Tibial artery (tissue), 4 donors: ENCODE measurements at regions not wholly inside any gene's neighbourhood (a gene's known extent, or its start where the extent isn't known, plus 50 kb on each side); places are given as distances from the start of the nearest gene placed in this dataset.

Experiments used
- DNase-seq, 2 donors: peaks; one replicate each; pipeline ENCODE4 v3.0.0-alpha.2; 2019
- H3K27ac ChIP-seq, 2 donors: fragments of 200-600 bp; sonication (generic) in 1 of 2; 1 replicate in 1 of 2; 2 replicates in 1 of 2; pipeline ENCODE4 v1.5.1; 2018 to 2019; ENCODE audit warnings: mild to moderate bottlenecking in 1 of 2
- H3K27me3 ChIP-seq, 2 donors: fragments of 200-600 bp; sonication (generic) in 1 of 2; one replicate each; pipeline versions ENCODE4 v1.5.1 to v1.6.0; 2016 to 2019
- H3K36me3 ChIP-seq, 3 donors: fragments of 200-600 bp; sonication (generic) in 2 of 3; one replicate each; pipeline ENCODE4 v1.5.1; 2016 to 2019; ENCODE audit warnings: mild to moderate bottlenecking in 2 of 3
- H3K4me1 ChIP-seq, 4 donors: fragments of 200-600 bp; sonication (generic) in 2 of 4; 1 replicate in 3 of 4; 2 replicates in 1 of 4; pipeline ENCODE4 v1.5.1; 2016 to 2019
- H3K4me3 ChIP-seq, 2 donors: fragments of 200-600 bp; sonication (generic) in 1 of 2; 1 replicate in 1 of 2; 2 replicates in 1 of 2; pipeline ENCODE4 v1.5.1; 2018 to 2019; ENCODE audit warnings: mild to moderate bottlenecking in 2 of 2
- H3K9me3 ChIP-seq, 3 donors: fragments of 200-600 bp; sonication (generic) in 1 of 3; one replicate each; pipeline ENCODE4 v1.5.1; 2016 to 2019
- CTCF ChIP-seq, 2 experiments: fragments of 200-600 bp in 1 of 2; fragments of 450-650 bp in 1 of 2; IDR thresholded peaks; one replicate each; pipeline ENCODE4 v1.5.1; 2017 to 2019; ENCODE audit warnings: antibody characterized with exemption in 2 of 2, mild to moderate bottlenecking in 1 of 2, moderate library complexity in 1 of 2
- intact Hi-C: fragments of 100-400 bp; cut with DNase I; formaldehyde crosslinking; loops from one replicate; pipeline ENCODE4 v1.15.0; 2023; ENCODE audit warnings: low total_unique reads

GRCh38 chr6:23927935-23928334, 198.1 kb upstream of the NRSN1 start:
- Histone ChIP-seq H3K27me3 (no peaks in the 10 kb centered on the region), H3K4me1 (no peaks in the 10 kb centered on the region), H3K27ac (no peak overlapping the region), H3K36me3 (no peaks in the 10 kb centered on the region), H3K9me3 (no peaks in the 10 kb centered on the region), H3K4me3 (no peak overlapping the region)
- TF ChIP-seq CTCF (IDR thresholded peaks at IDR 0.05) = no peak
- no peak for DNase-seq
- intact Hi-C loops = no loop called here

GRCh38 chr6:23929201-23929600, 196.8 kb upstream of the NRSN1 start:
- no peak for DNase-seq
- TF ChIP-seq CTCF (IDR thresholded peaks at IDR 0.05) = no peak
- H3K36me3 ChIP-seq = no peaks in the 10 kb centered on the region
- H3K27ac ChIP-seq = no peak overlapping the region
- H3K4me3 ChIP-seq = no peak overlapping the region
- no peaks in the 10 kb centered on the region for H3K27me3 ChIP-seq
- H3K9me3 ChIP-seq = peaks cover 0 to 3% (median 0%) of the 10 kb centered on the region in 3 donors
- no peaks in the 10 kb centered on the region for H3K4me1 ChIP-seq
- intact Hi-C loops = no loop called here

- H3K9me3 ChIP-seq = no peaks in the 10 kb centered on the region
- no peaks in the 10 kb centered on the region for H3K36me3 ChIP-seq
- H3K4me1 ChIP-seq = no peaks in the 10 kb centered on the region
- intact Hi-C loops = no loop called here
- no peak overlapping the region for H3K27ac ChIP-seq
- no peak for TF ChIP-seq CTCF (IDR thresholded peaks at IDR 0.05)
- no peaks in the 10 kb centered on the region for H3K27me3 ChIP-seq
- H3K4me3 ChIP-seq = no peak overlapping the region
- no peak for DNase-seq
These were observed 185.5 kb upstream of the NRSN1 start for GRCh38 chr6:23940466-23940865.

- Histone ChIP-seq H3K36me3 (no peaks in the 10 kb centered on the region), H3K27me3 (no peaks in the 10 kb centered on the region), H3K9me3 (no peaks in the 10 kb centered on the region), H3K4me1 (no peaks in the 10 kb centered on the region), H3K27ac (no peak overlapping the region), H3K4me3 (no peak overlapping the region)
- intact Hi-C loops = no loop called here
- TF ChIP-seq CTCF (IDR thresholded peaks at IDR 0.05) = no peak
- no peak for DNase-seq
These were observed 174.3 kb upstream of the NRSN1 start for GRCh38 chr6:23951691-23952090.

- no peak for DNase-seq
- no peaks in the 10 kb centered on the region for H3K36me3 ChIP-seq
- no peaks in the 10 kb centered on the region for H3K9me3 ChIP-seq
- H3K27ac ChIP-seq = no peak overlapping the region
- no peak overlapping the region for H3K4me3 ChIP-seq
- no peak for TF ChIP-seq CTCF (IDR thresholded peaks at IDR 0.05)
- intact Hi-C loops = no loop called here
- H3K4me1 ChIP-seq = no peaks in the 10 kb centered on the region
- no peaks in the 10 kb centered on the region for H3K27me3 ChIP-seq
These were observed 173.8 kb upstream of the NRSN1 start for GRCh38 chr6:23952245-23952644.

- Histone ChIP-seq H3K4me1 (no peaks in the 10 kb centered on the region), H3K9me3 (no peaks in the 10 kb centered on the region), H3K36me3 (no peaks in the 10 kb centered on the region), H3K4me3 (no peak overlapping the region), H3K27ac (no peak overlapping the region), H3K27me3 (no peaks in the 10 kb centered on the region)
- no peak for TF ChIP-seq CTCF (IDR thresholded peaks at IDR 0.05)
- DNase-seq = no peak
- intact Hi-C loops = no loop called here
These were observed 172.0 kb upstream of the NRSN1 start for GRCh38 chr6:23953976-23954375.
